Activated CD8-positive, alpha-beta memory T cell treated with anti-CD3 and anti-CD28 coated beads, Interleukin-2, amount 50 U/mL, for 24 hours (primary cell): ENCODE measurements at regions not wholly inside any gene's neighbourhood (a gene's known extent, or its start where the extent isn't known, plus 50 kb on each side); places are given as distances from the start of the nearest gene placed in this dataset.

ENCODE experiments used
- DNase-seq: peaks from one replicate; pipeline ENCODE4 v3.0.0-alpha.2; 2020; ENCODE audit errors: extremely low read depth

GRCh38 chr5:82807021-82807420 is 270.2 kb downstream of the TMEM167A start:
- DNase-seq, result no peak

GRCh38 chr5:82806513-82806912 is 270.7 kb downstream of the TMEM167A start:
- DNase-seq, result no peak

- DNase-seq, result no peak
Measured at GRCh38 chr5:82804155-82804690, 273.0 kb downstream of the TMEM167A start.

- DNase-seq, result no peak
Measured at GRCh38 chr5:82802954-82803353, 274.2 kb downstream of the TMEM167A start.

- DNase-seq, result no peak
Measured at GRCh38 chr5:82800826-82801225, 276.4 kb downstream of the TMEM167A start.

- DNase-seq, result no peak
Measured at GRCh38 chr5:82799361-82800077, 277.7 kb downstream of the TMEM167A start.

- DNase-seq, result no peak
Measured at GRCh38 chr5:82798676-82799075, 278.5 kb downstream of the TMEM167A start.

GRCh38 chr5:82796643-82797416 is 280.4 kb downstream of the TMEM167A start:
- DNase-seq, result no peak

GRCh38 chr5:82794876-82795275 is 282.3 kb downstream of the TMEM167A start:
- no peak for DNase-seq

GRCh38 chr5:82793808-82794419 is 283.3 kb downstream of the TMEM167A start:
- no peak for DNase-seq

- DNase-seq, result no peak
Measured at GRCh38 chr5:82792096-82792495, 285.1 kb downstream of the TMEM167A start.

GRCh38 chr5:82789095-82789494 is 288.1 kb downstream of the TMEM167A start:
- no peak for DNase-seq

- no peak for DNase-seq
Measured at GRCh38 chr5:82786748-82787147, 290.4 kb downstream of the TMEM167A start.

GRCh38 chr5:82785882-82786509 is 291.2 kb downstream of the TMEM167A start:
- DNase-seq, result no peak

GRCh38 chr5:82785456-82785855 is 291.7 kb downstream of the TMEM167A start:
- DNase-seq, result no peak

- DNase-seq, result no peak
Measured at GRCh38 chr5:82784521-82784920, 292.7 kb downstream of the TMEM167A start.

- DNase-seq, result no peak
Measured at GRCh38 chr5:82777106-82777505, 300.1 kb downstream of the TMEM167A start.

- no peak for DNase-seq
Measured at GRCh38 chr5:82772281-82772680, 304.9 kb downstream of the TMEM167A start.

GRCh38 chr5:82766206-82766605 is 311.0 kb downstream of the TMEM167A start:
- no peak for DNase-seq

GRCh38 chr5:82765765-82766164 is 311.4 kb downstream of the TMEM167A start:
- no peak for DNase-seq

- DNase-seq, result no peak
Measured at GRCh38 chr5:82760856-82761255, 316.3 kb downstream of the TMEM167A start.

GRCh38 chr5:82758881-82759280 is 318.3 kb downstream of the TMEM167A start:
- DNase-seq, result no peak
